Trophoblast cell (in vitro differentiated cells and primary cell): ENCODE measurements at regions not wholly inside any gene's neighbourhood (a gene's known extent, or its start where the extent isn't known, plus 50 kb on each side); places are given as distances from the start of the nearest gene placed in this dataset.
"Not testable (repeated sequence)": the region's sequence is repeated elsewhere in the genome, so short reads cannot be mapped to it uniquely, and the experiment has no call there.

ENCODE experiments used
- DNase-seq, 2 donors: peaks; one replicate each; pipeline ENCODE4 v3.0.0-alpha.2; 2016
- H2AFZ ChIP-seq: 2 replicates; pipeline ENCODE4 v1.6.1; 2013; ENCODE audit warnings: low read length, moderate library complexity, mild to moderate bottlenecking; ENCODE audit not compliant: insufficient read depth, poor library complexity
- H2AK5ac ChIP-seq: 2 replicates; pipeline ENCODE4 v1.6.1; 2013; ENCODE audit warnings: mild to moderate bottlenecking, low read length
- H2BK120ac ChIP-seq: 2 replicates; pipeline ENCODE4 v1.6.1; 2013; ENCODE audit warnings: low read length, mild to moderate bottlenecking, moderate library complexity; ENCODE audit not compliant: insufficient read depth, poor library complexity
- H2BK12ac ChIP-seq: 2 replicates; pipeline ENCODE4 v1.6.1; 2013; ENCODE audit warnings: mild to moderate bottlenecking, low read length, moderate library complexity
- H2BK5ac ChIP-seq: 2 replicates; pipeline ENCODE4 v1.6.1; 2013; ENCODE audit warnings: low read length, low read depth, moderate library complexity, mild to moderate bottlenecking; ENCODE audit not compliant: poor library complexity
- H3K14ac ChIP-seq: 2 replicates; pipeline ENCODE4 v1.6.1; 2013; ENCODE audit warnings: mild to moderate bottlenecking, low read length
- H3K18ac ChIP-seq: 2 replicates; pipeline ENCODE4 v1.6.1; 2013; ENCODE audit warnings: mild to moderate bottlenecking, low read length
- H3K23ac ChIP-seq: 2 replicates; pipeline ENCODE4 v1.6.1; 2013; ENCODE audit warnings: low read length
- H3K27ac ChIP-seq: 2 replicates; pipeline ENCODE4 v1.5.1; 2013; ENCODE audit warnings: low read depth, mild to moderate bottlenecking, inconsistent platforms, low read length, moderate library complexity
- H3K27me3 ChIP-seq: 2 replicates; pipeline ENCODE4 v1.6.1; 2013; ENCODE audit warnings: inconsistent platforms, mild to moderate bottlenecking, low read length, moderate library complexity; ENCODE audit not compliant: insufficient read depth
- H3K36me3 ChIP-seq, 2 experiments: 1 replicate in 1 of 2; 2 replicates in 1 of 2; pipeline ENCODE4 v1.6.1; 2013; ENCODE audit warnings: low read length in 2 of 2, mild to moderate bottlenecking in 2 of 2, moderate library complexity in 1 of 2; ENCODE audit not compliant: insufficient read depth in 2 of 2, control insufficient read depth in 1 of 2
- H3K4ac ChIP-seq: 2 replicates; pipeline ENCODE4 v1.6.1; 2013; ENCODE audit warnings: low read depth, mild to moderate bottlenecking, low read length, moderate library complexity
- H3K4me1 ChIP-seq, 2 experiments: 1 replicate in 1 of 2; 2 replicates in 1 of 2; pipeline ENCODE4 v1.6.1; 2013; ENCODE audit warnings: low read length in 2 of 2, mild to moderate bottlenecking in 2 of 2, moderate library complexity in 1 of 2; ENCODE audit not compliant: insufficient read depth in 2 of 2, control insufficient read depth in 1 of 2
- H3K4me2 ChIP-seq: 2 replicates; pipeline ENCODE4 v1.6.1; 2013; ENCODE audit warnings: inconsistent platforms, mild to moderate bottlenecking, low read length, moderate library complexity
- H3K4me3 ChIP-seq: 2 replicates; pipeline ENCODE4 v1.5.1; 2013; ENCODE audit warnings: mild to moderate bottlenecking, low read depth, low read length, inconsistent platforms
- H3K79me1 ChIP-seq: one replicate; pipeline ENCODE4 v1.6.1; 2013; ENCODE audit warnings: low read length
- H3K79me2 ChIP-seq: 2 replicates; pipeline ENCODE4 v1.6.1; 2013; ENCODE audit warnings: low read length, mild to moderate bottlenecking; ENCODE audit not compliant: control insufficient read depth, insufficient read depth, poor library complexity
- H3K9ac ChIP-seq: 2 replicates; pipeline ENCODE4 v1.6.1; 2013; ENCODE audit warnings: mild to moderate bottlenecking, low read length
- H3K9me3 ChIP-seq: 2 replicates; pipeline ENCODE4 v1.6.1; 2013; ENCODE audit warnings: low read depth, mild to moderate bottlenecking, control low read depth, inconsistent platforms, low read length; ENCODE audit not compliant: insufficient read depth
- H4K12ac ChIP-seq: 2 replicates; pipeline ENCODE4 v1.6.1; 2013; ENCODE audit warnings: low read depth, mild to moderate bottlenecking, low read length, moderate library complexity
- H4K8ac ChIP-seq: 2 replicates; pipeline ENCODE4 v1.6.1; 2013; ENCODE audit warnings: low read depth, mild to moderate bottlenecking, low read length, moderate library complexity
- H4K91ac ChIP-seq: one replicate; pipeline ENCODE4 v1.6.1; 2013; ENCODE audit warnings: low read depth, mild to moderate bottlenecking, low read length, moderate library complexity
- WGBS: extraction: QIAGEN DNeasy Blood & Tissue Kit; methylation state at CpG from one replicate; pipeline ENCODE4 v1.1.7; 2013; ENCODE audit warnings: missing lambda C conversion rate; ENCODE audit not compliant: insufficient read length, insufficient coverage; ENCODE audit errors: extremely low coverage; 5-methylcytosine and 5-hydroxymethylcytosine counted together

GRCh38 chr16:86888231-86889053, 310.1 kb downstream of the FOXL1 start:
- Histone ChIP-seq H2BK120ac (no peak overlapping the region), H3K14ac (no peak overlapping the region)

GRCh38 chr16:86889054-86889366, 310.7 kb downstream of the FOXL1 start:
- H3K27ac ChIP-seq, H3K14ac ChIP-seq, DNase-seq, H3K79me1 ChIP-seq, H3K36me3 ChIP-seq, H3K4me2 ChIP-seq, H2AK5ac ChIP-seq, H3K4me3 ChIP-seq, H2BK12ac ChIP-seq, H3K23ac ChIP-seq, H3K4ac ChIP-seq, H3K79me2 ChIP-seq, H3K9me3 ChIP-seq, H3K9ac ChIP-seq, H3K18ac ChIP-seq, H2AFZ ChIP-seq, H3K27me3 ChIP-seq, H4K12ac ChIP-seq, H3K4me1 ChIP-seq, H4K8ac ChIP-seq, H2BK120ac ChIP-seq, H2BK5ac ChIP-seq, H4K91ac ChIP-seq: not testable (repeated sequence)
- no CpG with 5 or more reads among the region's 1 CpG for WGBS

More at GRCh38 chr16:86888231-86889053, 310.1 kb downstream of the FOXL1 start:
- Histone ChIP-seq H4K8ac (no peak overlapping the region), H3K27ac (no peak overlapping the region), H3K23ac (no peak overlapping the region), H3K4ac (no peak overlapping the region), H3K79me2 (no peaks in the 10 kb centered on the region), H3K4me3 (no peak overlapping the region), H3K79me1 (no peaks in the 10 kb centered on the region), H4K91ac (no peak overlapping the region), H3K36me3 (no peaks in the 10 kb centered on the region), H2BK12ac (no peak overlapping the region), H4K12ac (no peak overlapping the region), H2BK5ac (no peak overlapping the region), H3K9me3 (no peaks in the 10 kb centered on the region), H3K4me1 (peaks cover 0 to 2% of the 10 kb centered on the region in 2 experiments), H3K9ac (no peak overlapping the region), H3K18ac (no peak overlapping the region), H2AK5ac (no peak overlapping the region), H3K4me2 (no peak overlapping the region), H2AFZ (no peak overlapping the region), H3K27me3 (no peaks in the 10 kb centered on the region)
- no peak for DNase-seq
- WGBS: no CpG with 5 or more reads among the region's 4 CpGs

GRCh38 chr16:86889974-86890373, 311.6 kb downstream of the FOXL1 start:
- Histone ChIP-seq H3K4me1 (peaks cover 0 to 2% of the 10 kb centered on the region in 2 experiments), H2BK5ac (no peak overlapping the region), H4K8ac (no peak overlapping the region), H3K14ac (no peak overlapping the region), H4K12ac (no peak overlapping the region), H3K4me3 (no peak overlapping the region), H3K27me3 (no peaks in the 10 kb centered on the region), H3K23ac (no peak overlapping the region), H3K79me1 (no peaks in the 10 kb centered on the region), H3K9ac (no peak overlapping the region), H4K91ac (no peak overlapping the region), H3K18ac (no peak overlapping the region), H2BK12ac (no peak overlapping the region), H3K79me2 (no peaks in the 10 kb centered on the region), H2AK5ac (no peak overlapping the region), H3K36me3 (no peaks in the 10 kb centered on the region), H2AFZ (no peak overlapping the region), H3K4me2 (no peak overlapping the region), H2BK120ac (no peak overlapping the region), H3K9me3 (peaks cover 1% of the 10 kb centered on the region), H3K4ac (no peak overlapping the region), H3K27ac (no peak overlapping the region)
- no peak for DNase-seq
- WGBS: no CpG with 5 or more reads among the region's 3 CpGs

- no peak overlapping the region for H4K12ac ChIP-seq
- no peak overlapping the region for H2BK12ac ChIP-seq
- H3K27ac ChIP-seq: no peak overlapping the region
- no peak overlapping the region for H3K4me3 ChIP-seq
- H4K91ac ChIP-seq: no peak overlapping the region
- H3K23ac ChIP-seq: no peak overlapping the region
- H3K4me2 ChIP-seq: no peak overlapping the region
- H3K79me1 ChIP-seq: no peaks in the 10 kb centered on the region
- H2AK5ac ChIP-seq: no peak overlapping the region
- H3K4me1 ChIP-seq: peaks cover 0 to 2% of the 10 kb centered on the region in 2 experiments
- H3K79me2 ChIP-seq: no peaks in the 10 kb centered on the region
- no peak for DNase-seq
- no peak overlapping the region for H2BK120ac ChIP-seq
- no peaks in the 10 kb centered on the region for H3K36me3 ChIP-seq
- H3K27me3 ChIP-seq: no peaks in the 10 kb centered on the region
- no peak overlapping the region for H4K8ac ChIP-seq
- H3K18ac ChIP-seq: no peak overlapping the region
- H2AFZ ChIP-seq: no peak overlapping the region
- H3K4ac ChIP-seq: no peak overlapping the region
- H3K9ac ChIP-seq: no peak overlapping the region
- no peak overlapping the region for H3K14ac ChIP-seq
- WGBS: no CpG with 5 or more reads among the region's 7 CpGs
- H2BK5ac ChIP-seq: no peak overlapping the region
- H3K9me3 ChIP-seq: peaks cover 1% of the 10 kb centered on the region
Observed at GRCh38 chr16:86891121-86891520, 312.8 kb downstream of the FOXL1 start.
